NCI-H187 treated with DMSO at 0.1 percent for 48 hours (cell line): ENCODE measurements at regions not wholly inside any gene's neighbourhood (a gene's known extent, or its start where the extent isn't known, plus 50 kb on each side); places are given as distances from the start of the nearest gene placed in this dataset.
"Not testable (repeated sequence)": the region's sequence is repeated elsewhere in the genome, so short reads cannot be mapped to it uniquely, and the experiment has no call there.

ENCODE experiments used
- DNase-seq: peaks from one replicate; lab custom pipeline; 2025; lab: John Stamatoyannopoulos, UW

- DNase-seq: no peak
These were observed 1009.5 kb upstream of the WWC1 start for GRCh38 chr5:167281925-167282324.

GRCh38 chr5:167283691-167284090, 1007.8 kb upstream of the WWC1 start:
- DNase-seq: no peak

GRCh38 chr5:167284222-167284890, 1007.1 kb upstream of the WWC1 start:
- no peak for DNase-seq

GRCh38 chr5:167285591-167285990, 1005.9 kb upstream of the WWC1 start:
- DNase-seq: no peak

DNA sequence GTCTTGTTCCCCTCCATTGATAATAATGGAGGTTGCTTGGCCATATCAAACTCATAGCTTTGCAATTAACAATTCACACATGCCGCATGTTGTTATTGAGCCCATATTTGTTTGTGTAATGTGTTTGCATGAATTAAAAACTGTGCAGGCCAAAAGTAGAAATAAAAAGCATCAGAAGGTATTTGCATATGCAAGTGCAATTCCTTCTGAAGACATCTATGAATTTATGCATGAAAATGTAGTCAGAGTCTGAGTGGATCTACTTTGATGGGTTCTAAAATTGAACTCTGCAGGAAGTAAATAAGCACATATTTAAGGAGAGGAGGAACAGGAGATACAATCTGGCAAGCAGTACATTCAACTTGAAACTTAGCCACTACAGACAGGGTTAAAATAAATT, 1004.6 kb upstream of the WWC1 start:
- no peak for DNase-seq

GRCh38 chr5:167290478-167290877, 1001.0 kb upstream of the WWC1 start:
- DNase-seq: no peak

DNA sequence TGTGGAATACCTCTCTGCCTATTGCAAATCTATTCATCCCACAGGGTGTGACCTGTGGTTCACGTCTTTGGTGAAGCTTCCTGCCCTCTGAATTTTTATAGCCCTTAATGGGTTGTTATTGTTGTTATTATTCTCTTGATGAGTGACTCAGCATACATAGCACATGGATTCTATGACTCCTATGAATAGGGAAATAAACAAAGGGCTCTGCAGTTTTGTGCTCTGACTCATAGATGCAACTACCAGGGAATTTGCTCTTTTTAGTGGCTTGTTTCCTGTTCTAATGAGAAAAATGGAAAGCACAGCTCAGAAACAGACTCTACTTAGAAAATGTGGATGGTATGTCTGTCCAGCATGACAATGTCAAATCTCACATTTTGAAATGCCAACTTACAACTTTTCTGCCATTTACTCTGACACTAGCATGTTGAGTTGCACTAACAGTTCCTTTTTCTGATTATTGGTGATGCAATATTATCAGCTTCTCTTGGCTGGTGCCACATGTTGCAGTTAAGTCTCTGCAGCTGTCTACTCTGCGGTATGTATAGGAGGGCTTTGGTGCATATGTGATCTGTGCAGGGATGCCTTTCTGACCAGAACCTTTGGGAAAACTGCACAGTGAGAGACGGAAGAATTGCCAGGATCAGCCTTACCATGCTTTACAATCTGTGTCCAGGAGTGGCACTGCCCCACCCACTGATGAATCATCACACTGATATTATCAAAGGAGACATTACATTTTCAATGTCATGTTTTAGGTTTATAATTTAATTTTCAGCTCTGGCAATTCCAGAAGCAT, 996.4 kb upstream of the WWC1 start:
- DNase-seq: no peak

GRCh38 chr5:167295681-167296005, 995.8 kb upstream of the WWC1 start:
- no peak for DNase-seq

- no peak for DNase-seq
These were observed 995.4 kb upstream of the WWC1 start for GRCh38 chr5:167296066-167296465.

DNA sequence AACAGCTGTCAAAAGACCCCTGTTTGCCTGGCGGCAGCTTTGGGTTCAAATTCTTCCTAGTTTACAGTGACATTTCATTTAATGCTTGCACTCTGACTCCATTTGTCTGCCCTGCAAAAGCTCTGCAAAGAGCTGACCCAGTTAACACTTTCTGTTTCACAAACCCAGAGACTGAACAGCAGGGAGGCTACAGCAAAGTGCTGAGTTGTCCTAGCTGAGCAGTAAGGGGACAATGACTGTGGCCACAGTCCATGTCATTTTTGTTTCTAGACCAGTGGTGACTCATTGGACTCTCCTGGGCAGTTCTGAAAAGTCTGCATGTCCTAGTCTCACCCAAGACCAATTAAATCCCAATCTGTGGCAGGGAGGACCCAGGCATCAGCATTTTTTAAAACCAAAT, 994.8 kb upstream of the WWC1 start:
- DNase-seq: no peak

- not testable (repeated sequence) for DNase-seq
These were observed 991.6 kb upstream of the WWC1 start for GRCh38 chr5:167299861-167300260.

DNA sequence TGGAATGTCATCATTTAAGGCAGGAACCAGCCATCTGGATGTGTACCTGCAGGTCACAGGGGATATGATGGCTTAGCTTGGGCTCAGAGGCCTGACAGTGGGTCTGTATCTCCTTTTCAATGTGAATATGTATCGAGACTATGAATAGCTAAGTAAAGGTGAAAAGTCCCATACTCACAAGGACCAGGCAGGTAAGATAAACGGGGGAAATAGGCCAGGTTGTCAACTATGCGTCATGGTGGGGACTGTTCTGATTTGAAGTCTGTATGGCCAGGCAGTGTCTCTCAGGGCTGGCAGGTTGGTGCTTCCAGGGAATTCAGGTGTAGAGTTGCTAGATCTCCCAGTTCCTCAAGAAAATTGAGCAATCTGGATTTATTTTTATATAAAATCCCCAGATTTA, 987.9 kb upstream of the WWC1 start:
- no peak for DNase-seq

DNA sequence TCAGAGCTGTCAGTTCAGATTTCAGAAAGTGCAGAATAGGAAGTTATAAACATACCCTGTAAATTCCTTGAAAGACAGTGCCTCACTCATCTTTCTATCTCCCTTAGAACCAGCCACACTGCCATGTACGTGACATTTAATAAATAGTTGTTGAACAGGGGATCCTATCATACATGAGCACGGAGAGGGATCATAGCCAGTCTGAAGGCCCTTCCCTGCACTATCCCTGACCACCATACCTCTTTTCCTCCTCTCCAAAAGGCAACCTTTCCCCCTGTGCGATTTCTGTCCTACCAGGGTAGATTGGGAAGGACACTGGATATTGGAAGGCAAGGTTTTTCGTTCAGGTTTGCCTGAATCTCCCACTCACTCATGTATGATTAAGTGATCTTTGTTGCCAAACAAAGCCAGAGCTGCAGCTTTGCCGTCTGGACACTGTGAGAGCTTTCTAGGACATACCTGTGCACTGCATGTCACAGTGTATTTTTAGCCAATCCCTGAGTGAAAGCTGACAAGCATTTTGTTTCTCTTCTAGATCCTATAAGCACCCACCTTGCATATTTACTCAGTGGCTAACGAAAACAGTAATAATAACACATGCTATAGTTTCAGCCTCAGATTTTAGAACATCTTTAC, 986.5 kb upstream of the WWC1 start:
- no peak for DNase-seq

DNA sequence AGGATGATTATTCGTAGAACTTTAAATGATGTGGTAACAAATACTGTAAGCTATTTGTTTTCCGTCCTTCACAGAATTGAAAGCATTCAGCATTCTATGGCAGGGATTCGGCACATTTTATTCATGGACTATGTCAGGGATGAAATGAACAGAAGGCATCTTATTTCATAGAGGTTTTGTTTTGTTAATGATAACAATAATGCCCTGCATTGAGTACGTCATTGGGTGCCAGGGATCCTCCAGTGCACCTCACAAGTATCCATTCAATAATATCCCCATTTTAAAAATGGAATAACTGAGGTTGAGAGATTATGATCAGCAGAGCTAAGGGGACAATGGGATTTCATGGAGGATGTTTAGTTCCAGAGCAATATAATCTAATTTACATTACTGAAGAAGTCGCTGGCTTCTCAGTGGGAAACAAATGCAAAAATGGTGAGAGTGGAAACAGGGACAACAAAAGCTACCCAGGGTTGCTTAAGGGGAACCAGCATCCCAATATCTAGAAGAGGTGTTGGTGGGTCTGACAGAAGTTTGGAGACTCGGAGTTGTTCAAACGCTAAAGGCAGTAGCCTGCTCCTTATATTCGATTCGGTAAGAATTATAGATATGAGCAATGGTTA, 985.7 kb upstream of the WWC1 start:
- DNase-seq: no peak

GRCh38 chr5:167307042-167307441, 984.4 kb upstream of the WWC1 start:
- no peak for DNase-seq

GRCh38 chr5:167308466-167308865, 983.0 kb upstream of the WWC1 start:
- DNase-seq: no peak

DNA sequence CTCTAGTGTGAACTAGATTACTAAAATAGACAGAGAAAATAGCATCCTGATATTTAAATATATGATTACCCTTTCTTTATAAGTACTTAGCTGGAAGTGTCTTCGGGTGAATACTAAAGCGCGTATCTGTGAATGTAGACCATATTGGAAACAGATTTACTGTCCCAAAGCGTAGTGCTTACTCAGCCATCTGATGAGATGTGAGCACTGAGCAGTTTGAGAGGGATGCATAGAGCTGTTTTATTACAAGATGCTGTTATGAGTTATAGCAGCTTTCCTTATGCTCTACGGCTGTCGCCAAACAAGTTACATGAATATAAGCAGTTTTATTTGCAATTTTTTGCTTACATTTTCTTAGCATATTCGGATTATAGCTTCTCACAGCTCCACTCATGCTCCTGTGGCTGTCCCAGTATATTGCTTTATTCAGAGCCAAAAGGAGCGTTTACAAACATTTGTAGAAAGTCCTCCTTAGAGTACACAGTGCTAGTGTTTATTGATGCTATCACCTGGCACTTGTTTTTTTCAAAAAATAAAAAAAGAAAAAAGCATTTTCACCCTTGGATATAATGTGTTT, 981.4 kb upstream of the WWC1 start:
- DNase-seq: no peak

GRCh38 chr5:167311340-167311739, 980.1 kb upstream of the WWC1 start:
- no peak for DNase-seq

GRCh38 chr5:167312225-167312624, 979.2 kb upstream of the WWC1 start:
- DNase-seq: no peak

- DNase-seq: no peak
These were observed 975.7 kb upstream of the WWC1 start for GRCh38 chr5:167315762-167316161.

GRCh38 chr5:167317884-167318283, 973.6 kb upstream of the WWC1 start:
- DNase-seq: no peak

DNA sequence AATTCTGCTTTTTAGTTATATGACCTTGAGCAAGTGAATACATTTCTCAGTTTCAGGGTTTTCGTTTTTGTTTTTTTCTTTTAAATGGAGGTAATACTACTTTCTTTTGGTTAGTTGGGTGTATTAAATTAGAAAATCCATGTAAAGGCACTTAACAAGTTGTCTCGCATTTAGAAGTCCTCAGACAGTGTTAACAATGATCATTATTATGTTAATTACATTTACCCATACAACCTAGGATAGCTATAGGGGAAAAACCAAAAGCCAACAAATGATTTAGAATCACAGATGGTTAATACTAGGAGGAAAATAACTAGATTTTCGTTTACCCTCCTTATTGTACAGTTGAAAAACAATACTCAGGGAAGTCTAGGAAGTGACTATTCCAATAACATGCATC, 972.2 kb upstream of the WWC1 start:
- no peak for DNase-seq

- DNase-seq: no peak
These were observed 971.4 kb upstream of the WWC1 start for GRCh38 chr5:167320019-167320418.
